KBM-7 (cell line): ENCODE measurements at regions not wholly inside any gene's neighbourhood (a gene's known extent, or its start where the extent isn't known, plus 50 kb on each side); places are given as distances from the start of the nearest gene placed in this dataset.

Experiments used
- DNase-seq: peaks from one replicate; pipeline ENCODE4 v3.0.0-alpha.2; 2015
- in situ Hi-C: fragments of 300-500 bp; cut with MboI; formaldehyde crosslinking; loops from 2 replicates; pipeline ENCODE4 v1.14.3; 2020; ENCODE audit warnings: low sequenced_read_pairs, low pct_unique_long_range_greater_than_20kb, mixed read lengths

- in situ Hi-C loops: no loop called here
- DNase-seq: no peak
These were observed 384.2 kb downstream of the TLL1 start for GRCh38 chr4:166257276-166257675.

GRCh38 chr4:166257891-166258290 is 384.9 kb downstream of the TLL1 start:
- no peak for DNase-seq
- in situ Hi-C loops: no loop called here

- no peak for DNase-seq
- in situ Hi-C loops: no loop called here
These were observed 386.0 kb downstream of the TLL1 start for GRCh38 chr4:166259081-166259480.

- DNase-seq: no peak
- in situ Hi-C loops: no loop called here
These were observed 401.2 kb downstream of the TLL1 start for GRCh38 chr4:166274136-166274761.

GRCh38 chr4:166274775-166275174 is 401.7 kb downstream of the TLL1 start:
- in situ Hi-C loops: no loop called here

GRCh38 chr4:166277401-166277800 is 404.4 kb downstream of the TLL1 start:
- DNase-seq: no peak
- in situ Hi-C loops: no loop called here

More at GRCh38 chr4:166274775-166275174, 401.7 kb downstream of the TLL1 start:
- no peak for DNase-seq

GRCh38 chr4:166277853-166278252 is 404.8 kb downstream of the TLL1 start:
- DNase-seq: no peak
- in situ Hi-C loops: no loop called here

- no peak for DNase-seq
- in situ Hi-C loops: no loop called here
These were observed 406.2 kb downstream of the TLL1 start for GRCh38 chr4:166279261-166279660.

- in situ Hi-C loops: no loop called here
- no peak for DNase-seq
These were observed 407.6 kb downstream of the TLL1 start for GRCh38 chr4:166280642-166281041.

- no peak for DNase-seq
- in situ Hi-C loops: no loop called here
These were observed 409.2 kb downstream of the TLL1 start for GRCh38 chr4:166282081-166282770.

GRCh38 chr4:166284221-166284620 is 411.2 kb downstream of the TLL1 start:
- in situ Hi-C loops: no loop called here

GRCh38 chr4:166290426-166290825 is 417.4 kb downstream of the TLL1 start:
- in situ Hi-C loops: no loop called here
- no peak for DNase-seq

More at GRCh38 chr4:166284221-166284620, 411.2 kb downstream of the TLL1 start:
- DNase-seq: no peak

- DNase-seq: no peak
- in situ Hi-C loops: no loop called here
These were observed 420.5 kb downstream of the TLL1 start for GRCh38 chr4:166293556-166293955.

GRCh38 chr4:166301266-166301665 is 428.2 kb downstream of the TLL1 start:
- no peak for DNase-seq
- in situ Hi-C loops: no loop called here

- no peak for DNase-seq
- in situ Hi-C loops: no loop called here
These were observed 435.6 kb downstream of the TLL1 start for GRCh38 chr4:166308647-166309046.

GRCh38 chr4:166309286-166309685 is 436.2 kb downstream of the TLL1 start:
- no peak for DNase-seq
- in situ Hi-C loops: no loop called here

GRCh38 chr4:166311169-166311568 is 438.1 kb downstream of the TLL1 start:
- DNase-seq: no peak
- in situ Hi-C loops: no loop called here

- no peak for DNase-seq
- in situ Hi-C loops: no loop called here
These were observed 439.1 kb downstream of the TLL1 start for GRCh38 chr4:166312166-166312565.

- in situ Hi-C loops: no loop called here
- DNase-seq: no peak
These were observed 441.9 kb downstream of the TLL1 start for GRCh38 chr4:166314902-166315301.

GRCh38 chr4:166315721-166316467 is 442.9 kb downstream of the TLL1 start:
- DNase-seq: no peak
- in situ Hi-C loops: no loop called here
